ENCODE measurements at regions not wholly inside any gene's neighbourhood (a gene's known extent, or its start where the extent isn't known, plus 50 kb on each side); places are given as distances from the start of the nearest gene placed in this dataset.

DNA sequence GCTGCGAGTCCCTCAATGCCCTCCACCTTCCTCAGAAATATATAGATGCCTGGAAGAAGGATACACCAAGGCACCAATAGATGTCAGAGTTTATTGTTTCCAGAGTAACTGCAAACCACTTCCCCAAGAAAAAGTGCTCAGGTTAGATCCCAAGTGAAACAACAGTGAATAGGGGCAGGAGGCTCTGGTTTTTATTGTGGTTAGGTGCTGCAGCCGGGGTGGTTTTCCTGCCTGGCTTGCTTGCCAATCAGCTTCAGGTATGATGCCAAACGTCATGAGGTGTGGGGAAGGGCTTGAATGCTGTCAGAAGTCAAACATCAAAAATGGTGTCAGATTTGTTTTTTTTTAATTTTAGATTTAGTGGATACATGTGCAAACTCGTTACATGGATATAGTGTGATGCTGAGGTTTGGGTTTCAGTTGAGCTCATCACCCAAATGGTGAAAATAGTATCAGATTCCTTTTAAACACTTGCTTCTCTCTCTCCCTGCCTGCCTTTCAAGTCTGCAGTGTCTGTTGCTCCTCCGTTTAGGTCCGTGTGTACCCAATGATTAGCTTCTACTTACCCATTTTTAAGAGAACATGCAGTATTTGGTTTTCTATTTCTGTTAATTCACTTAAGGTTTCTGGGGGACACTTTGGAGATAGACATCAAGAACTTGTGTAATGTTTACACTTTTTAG lies 1317.0 kb downstream of the MRPL39 start:
- TF ChIP-seq CEBPB (IDR thresholded peaks at IDR 0.05) (no peak), EP300 (IDR thresholded peaks at IDR 0.05; ENCODE audit: borderline replicate concordance) (no peak), EGR1 (IDR thresholded peaks at IDR 0.05) (no peak), TAF1 (IDR thresholded peaks at IDR 0.05; ENCODE audit: low read depth) (no peak), ZBTB7A (IDR thresholded peaks at IDR 0.05; ENCODE audit: low read depth) (no peak), TCF12 (IDR thresholded peaks at IDR 0.05; ENCODE audit: low read depth) (no peak), YY1 (IDR thresholded peaks at IDR 0.05; ENCODE audit: low read depth) (no peak), RAD21 (IDR thresholded peaks at IDR 0.05; ENCODE audit: low read depth) (no peak), FOXM1 (IDR thresholded peaks at IDR 0.05; ENCODE audit: borderline replicate concordance, low read depth) (no peak), CREB1 (IDR thresholded peaks at IDR 0.05; ENCODE audit: low read depth) (no peak), TEAD4 (IDR thresholded peaks at IDR 0.05) (no peak), NFIC (IDR thresholded peaks at IDR 0.05) (no peak)
- TF ChIP-seq, protein P1, sequence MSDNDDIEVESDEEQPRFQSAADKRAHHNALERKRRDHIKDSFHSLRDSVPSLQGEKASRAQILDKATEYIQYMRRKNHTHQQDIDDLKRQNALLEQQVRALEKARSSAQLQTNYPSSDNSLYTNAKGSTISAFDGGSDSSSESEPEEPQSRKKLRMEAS (IDR thresholded peaks at IDR 0.05), result no peak
- TF ChIP-seq, protein P2, sequence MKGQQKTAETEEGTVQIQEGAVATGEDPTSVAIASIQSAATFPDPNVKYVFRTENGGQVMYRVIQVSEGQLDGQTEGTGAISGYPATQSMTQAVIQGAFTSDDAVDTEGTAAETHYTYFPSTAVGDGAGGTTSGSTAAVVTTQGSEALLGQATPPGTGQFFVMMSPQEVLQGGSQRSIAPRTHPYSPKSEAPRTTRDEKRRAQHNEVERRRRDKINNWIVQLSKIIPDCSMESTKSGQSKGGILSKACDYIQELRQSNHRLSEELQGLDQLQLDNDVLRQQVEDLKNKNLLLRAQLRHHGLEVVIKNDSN (IDR thresholded peaks at IDR 0.05), result no peak
- TF ChIP-seq, protein P3, sequence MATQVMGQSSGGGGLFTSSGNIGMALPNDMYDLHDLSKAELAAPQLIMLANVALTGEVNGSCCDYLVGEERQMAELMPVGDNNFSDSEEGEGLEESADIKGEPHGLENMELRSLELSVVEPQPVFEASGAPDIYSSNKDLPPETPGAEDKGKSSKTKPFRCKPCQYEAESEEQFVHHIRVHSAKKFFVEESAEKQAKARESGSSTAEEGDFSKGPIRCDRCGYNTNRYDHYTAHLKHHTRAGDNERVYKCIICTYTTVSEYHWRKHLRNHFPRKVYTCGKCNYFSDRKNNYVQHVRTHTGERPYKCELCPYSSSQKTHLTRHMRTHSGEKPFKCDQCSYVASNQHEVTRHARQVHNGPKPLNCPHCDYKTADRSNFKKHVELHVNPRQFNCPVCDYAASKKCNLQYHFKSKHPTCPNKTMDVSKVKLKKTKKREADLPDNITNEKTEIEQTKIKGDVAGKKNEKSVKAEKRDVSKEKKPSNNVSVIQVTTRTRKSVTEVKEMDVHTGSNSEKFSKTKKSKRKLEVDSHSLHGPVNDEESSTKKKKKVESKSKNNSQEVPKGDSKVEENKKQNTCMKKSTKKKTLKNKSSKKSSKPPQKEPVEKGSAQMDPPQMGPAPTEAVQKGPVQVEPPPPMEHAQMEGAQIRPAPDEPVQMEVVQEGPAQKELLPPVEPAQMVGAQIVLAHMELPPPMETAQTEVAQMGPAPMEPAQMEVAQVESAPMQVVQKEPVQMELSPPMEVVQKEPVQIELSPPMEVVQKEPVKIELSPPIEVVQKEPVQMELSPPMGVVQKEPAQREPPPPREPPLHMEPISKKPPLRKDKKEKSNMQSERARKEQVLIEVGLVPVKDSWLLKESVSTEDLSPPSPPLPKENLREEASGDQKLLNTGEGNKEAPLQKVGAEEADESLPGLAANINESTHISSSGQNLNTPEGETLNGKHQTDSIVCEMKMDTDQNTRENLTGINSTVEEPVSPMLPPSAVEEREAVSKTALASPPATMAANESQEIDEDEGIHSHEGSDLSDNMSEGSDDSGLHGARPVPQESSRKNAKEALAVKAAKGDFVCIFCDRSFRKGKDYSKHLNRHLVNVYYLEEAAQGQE (IDR thresholded peaks at IDR 0.05; ENCODE audit: low read depth), result no peak

DNA sequence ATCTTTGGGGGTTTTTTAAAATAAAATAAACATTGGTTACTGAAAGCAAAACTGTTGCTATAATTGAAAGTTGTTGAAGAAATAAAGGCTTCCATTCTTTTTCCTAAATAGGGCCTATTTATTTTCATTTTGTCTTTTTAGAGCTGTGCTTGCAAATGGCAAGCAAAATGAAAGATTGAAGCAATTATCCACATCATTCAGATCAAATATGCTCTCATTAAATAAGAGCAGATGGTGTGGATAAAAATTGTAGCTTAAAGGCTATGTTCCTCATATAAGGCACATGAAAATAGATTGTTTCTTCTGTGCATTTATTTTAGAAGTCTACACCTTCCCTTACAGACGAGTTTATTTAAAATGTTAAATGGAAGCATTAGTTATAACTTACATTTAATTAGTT lies 1317.7 kb downstream of the MRPL39 start:
- no peak for TF ChIP-seq TCF12 (IDR thresholded peaks at IDR 0.05; ENCODE audit: low read depth)
- TF ChIP-seq NFIC (IDR thresholded peaks at IDR 0.05), result no peak
- TF ChIP-seq ZBTB7A (IDR thresholded peaks at IDR 0.05; ENCODE audit: low read depth), result no peak
- TF ChIP-seq, protein P1 (IDR thresholded peaks at IDR 0.05), result no peak
- TF ChIP-seq CREB1 (IDR thresholded peaks at IDR 0.05; ENCODE audit: low read depth), result no peak
- TF ChIP-seq FOXM1 (IDR thresholded peaks at IDR 0.05; ENCODE audit: borderline replicate concordance, low read depth), result no peak
- no peak for TF ChIP-seq RAD21 (IDR thresholded peaks at IDR 0.05; ENCODE audit: low read depth)
- no peak for TF ChIP-seq YY1 (IDR thresholded peaks at IDR 0.05; ENCODE audit: low read depth)
- no peak for TF ChIP-seq TEAD4 (IDR thresholded peaks at IDR 0.05)
- TF ChIP-seq EGR1 (IDR thresholded peaks at IDR 0.05), result no peak
- TF ChIP-seq CEBPB (IDR thresholded peaks at IDR 0.05), result no peak
- no peak for TF ChIP-seq EP300 (IDR thresholded peaks at IDR 0.05; ENCODE audit: borderline replicate concordance)

DNA sequence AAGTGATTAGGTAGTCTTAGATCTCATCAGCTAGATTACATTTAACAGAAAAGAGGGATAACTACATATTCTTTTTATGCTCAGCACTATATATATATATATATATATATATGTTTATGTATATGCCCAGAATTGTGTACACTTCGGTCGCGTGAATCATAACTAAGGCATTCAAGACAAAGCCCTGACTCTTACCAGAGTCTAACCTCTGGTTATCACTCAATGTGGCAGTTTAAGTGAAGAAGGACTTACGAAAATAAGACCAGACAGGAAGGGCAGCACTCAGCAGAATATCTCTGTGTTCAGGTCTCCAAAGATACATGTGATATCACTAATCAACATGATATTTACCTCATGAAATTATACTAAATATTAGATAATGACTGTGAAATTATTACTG lies 1326.7 kb downstream of the MRPL39 start:
- TF ChIP-seq TEAD4 (IDR thresholded peaks at IDR 0.05), result no peak
- TF ChIP-seq NFIC (IDR thresholded peaks at IDR 0.05), result no peak
- TF ChIP-seq, protein P1 (IDR thresholded peaks at IDR 0.05), result no peak
- no peak for TF ChIP-seq YY1 (IDR thresholded peaks at IDR 0.05; ENCODE audit: low read depth)
- no peak for TF ChIP-seq EP300 (IDR thresholded peaks at IDR 0.05; ENCODE audit: borderline replicate concordance)
- no peak for TF ChIP-seq CREB1 (IDR thresholded peaks at IDR 0.05; ENCODE audit: low read depth)
- TF ChIP-seq, protein P3 (IDR thresholded peaks at IDR 0.05; ENCODE audit: low read depth), result no peak

DNA sequence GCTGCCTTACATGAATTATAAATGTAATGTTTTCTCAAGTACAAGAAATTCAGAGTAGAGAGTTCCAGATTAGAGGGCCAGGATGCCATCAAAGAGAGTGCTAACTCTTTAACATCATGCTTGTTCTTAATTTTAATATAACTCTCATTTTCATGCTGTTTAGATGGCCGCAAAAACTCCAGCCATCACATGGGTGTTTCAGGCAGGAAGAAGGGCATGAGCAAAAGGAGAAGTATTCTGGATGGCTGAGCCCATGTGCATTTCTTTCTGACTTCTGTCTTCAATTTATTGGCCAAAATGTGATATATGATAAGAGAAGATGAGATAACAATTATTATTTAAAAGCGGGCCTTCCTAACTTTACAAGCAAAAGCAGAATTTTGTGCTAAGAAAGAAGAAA lies 1328.6 kb downstream of the MRPL39 start:
- TF ChIP-seq RAD21 (IDR thresholded peaks at IDR 0.05; ENCODE audit: low read depth) (no peak), EGR1 (IDR thresholded peaks at IDR 0.05) (no peak), NFIC (IDR thresholded peaks at IDR 0.05) (no peak), TEAD4 (IDR thresholded peaks at IDR 0.05) (no peak), YY1 (IDR thresholded peaks at IDR 0.05; ENCODE audit: low read depth) (no peak), TCF12 (IDR thresholded peaks at IDR 0.05; ENCODE audit: low read depth) (no peak), FOXM1 (IDR thresholded peaks at IDR 0.05; ENCODE audit: borderline replicate concordance, low read depth) (no peak), CREB1 (IDR thresholded peaks at IDR 0.05; ENCODE audit: low read depth) (no peak), EP300 (IDR thresholded peaks at IDR 0.05; ENCODE audit: borderline replicate concordance) (no peak), CEBPB (IDR thresholded peaks at IDR 0.05) (no peak)
- TF ChIP-seq, protein P3 (IDR thresholded peaks at IDR 0.05; ENCODE audit: low read depth), result no peak
- TF ChIP-seq, protein P2 (IDR thresholded peaks at IDR 0.05), result no peak
